AG10803 (cell line): ENCODE measurements at regions not wholly inside any gene's neighbourhood (a gene's known extent, or its start where the extent isn't known, plus 50 kb on each side); places are given as distances from the start of the nearest gene placed in this dataset.
A peak's percentile ranks its signal among the peaks of the same experiment; 100 is the strongest.

Experiments used
- DNase-seq: peaks from one replicate; pipeline ENCODE4 v3.0.0; 2010; ENCODE audit warnings: low read depth
- H3K4me3 ChIP-seq: 2 replicates; pipeline ENCODE4 v1.5.1; 2011; ENCODE audit warnings: mild to moderate bottlenecking, low read length, control low read depth
- CTCF ChIP-seq: conservative IDR thresholded peaks from 2 replicates; pipeline ENCODE4 v1.5.1; 2011; ENCODE audit warnings: mild to moderate bottlenecking, low read length, control low read depth, inconsistent platforms

DNA sequence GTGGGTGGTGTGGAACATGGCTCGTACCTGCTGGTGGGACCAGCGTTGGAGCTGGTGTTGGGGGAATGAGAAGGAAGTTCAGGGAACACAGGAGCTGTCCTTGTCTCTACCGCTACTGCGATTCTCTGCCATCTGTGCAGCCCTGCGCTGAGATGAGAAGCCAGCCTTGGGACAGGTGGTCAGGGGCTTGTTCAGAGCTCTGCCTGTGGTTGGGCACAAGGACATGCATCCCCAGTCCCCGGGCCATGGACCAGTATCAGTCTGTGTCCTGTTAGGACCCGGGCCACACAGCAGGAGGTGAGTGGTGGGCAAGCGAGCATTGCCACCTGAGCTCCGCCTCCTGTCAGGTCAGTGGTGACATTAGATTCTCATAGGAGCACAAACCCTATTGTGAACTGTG is 164.4 kb downstream of the TSN start:
- H3K4me3 ChIP-seq, result no peak overlapping the region
- DNase-seq, result no peak
- TF ChIP-seq CTCF, result no peak

- TF ChIP-seq CTCF, result no peak
- H3K4me3 ChIP-seq, result no peak overlapping the region
- no peak for DNase-seq
Observed at GRCh38 chr2:121925466-121925865, 170.0 kb downstream of the TSN start.

GRCh38 chr2:121943285-121943684 is 187.8 kb downstream of the TSN start:
- DNase-seq, result no peak
- H3K4me3 ChIP-seq, result no peak overlapping the region
- no peak for TF ChIP-seq CTCF

DNA sequence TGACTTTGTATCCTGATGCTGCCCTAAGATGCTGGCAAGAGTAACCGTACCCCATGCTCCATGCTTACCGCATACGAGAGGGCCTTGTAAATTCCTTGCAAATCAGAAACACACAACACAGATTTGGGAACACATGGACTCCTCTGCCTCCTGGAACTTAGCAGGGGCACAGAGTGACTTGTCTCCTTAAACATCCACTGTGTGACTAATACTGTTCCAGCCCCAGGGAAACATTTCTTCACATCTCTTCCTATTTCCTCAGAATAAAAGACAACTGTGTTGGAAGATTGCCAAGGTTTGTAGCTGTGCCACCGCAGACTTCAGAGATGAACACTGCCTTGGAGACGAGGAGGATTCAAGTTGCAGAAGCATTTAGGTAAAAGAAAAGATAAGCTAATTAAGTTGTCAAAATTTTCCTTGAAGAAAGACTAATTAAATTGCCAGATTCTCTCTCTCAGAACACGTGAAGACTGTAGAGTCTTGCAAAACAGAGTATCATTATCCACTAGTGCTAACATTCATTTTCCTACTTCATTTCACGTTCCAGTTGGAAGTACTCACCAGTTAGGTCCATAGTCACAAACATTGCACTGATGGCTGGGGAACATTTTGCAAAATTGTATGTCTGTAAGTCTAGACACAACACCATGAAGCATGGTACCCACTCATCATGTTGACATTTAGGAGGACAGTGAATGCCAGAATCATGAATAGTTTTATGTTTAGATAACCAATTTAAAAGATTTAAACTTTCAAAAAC is 188.8 kb downstream of the TSN start:
- DNase-seq, result peak; percentile 96
- no peak for TF ChIP-seq CTCF
- H3K4me3 ChIP-seq, result no peak overlapping the region

DNA sequence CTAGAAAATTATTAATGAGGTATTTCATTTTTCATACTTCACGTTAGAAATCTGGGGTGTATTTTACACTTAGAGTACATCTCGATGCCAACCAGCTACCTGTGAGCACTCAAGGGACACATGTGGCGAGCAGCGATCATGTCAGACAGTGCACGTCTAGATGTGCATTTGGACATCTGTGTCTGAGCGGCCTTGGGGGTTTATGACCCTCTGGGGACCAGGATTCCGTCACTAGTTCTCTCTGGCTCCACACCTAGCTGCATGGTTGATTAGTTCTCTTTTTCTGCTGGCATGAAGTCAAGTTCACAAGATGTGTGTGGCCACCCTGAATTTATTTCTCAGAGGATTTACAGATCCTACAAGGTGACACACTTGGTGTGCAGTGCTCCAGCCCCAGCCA is 192.2 kb downstream of the TSN start:
- no peak for TF ChIP-seq CTCF
- H3K4me3 ChIP-seq, result no peak overlapping the region
- no peak for DNase-seq

GRCh38 chr2:121949271-121949670 is 193.8 kb downstream of the TSN start:
- H3K4me3 ChIP-seq, result no peak overlapping the region
- no peak for TF ChIP-seq CTCF
- no peak for DNase-seq

DNA sequence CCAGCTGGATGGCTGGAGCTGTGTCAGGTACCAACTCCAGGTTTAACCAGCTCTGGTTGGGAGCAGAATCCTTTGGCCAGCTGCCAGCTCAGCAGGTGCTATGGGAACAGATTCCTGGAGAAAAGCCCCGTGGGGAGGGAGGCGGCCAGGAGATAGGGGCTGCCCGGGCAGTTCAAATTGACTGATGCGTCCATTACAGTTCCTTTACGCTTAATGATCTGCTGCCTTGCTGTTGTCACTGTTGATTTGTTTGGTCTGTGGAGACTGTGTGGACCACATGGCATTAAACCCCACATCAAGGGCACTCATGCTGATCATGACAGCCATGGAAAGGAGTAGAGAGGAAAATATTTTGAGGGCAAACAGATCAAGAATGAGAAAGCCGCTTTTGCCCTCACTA is 200.0 kb downstream of the TSN start:
- no peak overlapping the region for H3K4me3 ChIP-seq
- no peak for DNase-seq
- no peak for TF ChIP-seq CTCF
